Vagina (tissue), 2 donors: ENCODE measurements at regions not wholly inside any gene's neighbourhood (a gene's known extent, or its start where the extent isn't known, plus 50 kb on each side); places are given as distances from the start of the nearest gene placed in this dataset.
"Not testable (repeated sequence)": the region's sequence is repeated elsewhere in the genome, so short reads cannot be mapped to it uniquely, and the experiment has no call there.

Experiments
- DNase-seq, 2 donors: peaks; one replicate each; pipeline ENCODE4 v3.0.0-alpha.2; 2017; ENCODE audit errors: extremely low spot score in 2 of 2
- H3K27ac ChIP-seq: fragments of 200-600 bp; sonication (generic); one replicate; pipeline ENCODE4 v1.5.1; 2019
- H3K27me3 ChIP-seq: fragments of 200-600 bp; sonication (generic); one replicate; pipeline ENCODE4 v1.5.1; 2019
- H3K36me3 ChIP-seq, 2 donors: fragments of 200-600 bp; sonication (generic); one replicate each; pipeline ENCODE4 v1.5.1; 2017 to 2019
- H3K4me1 ChIP-seq: fragments of 200-600 bp; sonication (generic); one replicate; pipeline ENCODE4 v1.5.1; 2019
- H3K4me3 ChIP-seq, 2 donors: fragments of 200-600 bp; sonication (generic); 1 replicate in 1 of 2; 2 replicates in 1 of 2; pipeline ENCODE4 v1.5.1; 2016 to 2019
- H3K9me3 ChIP-seq: fragments of 200-600 bp; sonication (generic); one replicate; pipeline ENCODE4 v1.5.1; 2019
- CTCF ChIP-seq, 3 experiments: fragments of 450-650 bp in 2 of 3; fragments of 200-600 bp in 1 of 3; sonication (generic) in 1 of 3; IDR thresholded peaks; one replicate each; pipeline ENCODE4 v1.5.1; 2017 to 2019; ENCODE audit warnings: antibody characterized with exemption in 3 of 3, mild to moderate bottlenecking in 2 of 3, moderate library complexity in 2 of 3
- POLR2A ChIP-seq, 2 donors: fragments of 450-650 bp; IDR thresholded peaks; one replicate each; pipeline ENCODE4 v1.6.1; 2017; ENCODE audit warnings: antibody characterized with exemption in 2 of 2, mild to moderate bottlenecking in 2 of 2, moderate library complexity in 2 of 2
- POLR2AphosphoS5 ChIP-seq, 2 donors: sonication (generic); formaldehyde crosslinking; IDR thresholded peaks; one replicate each; pipeline ENCODE4 v1.9.0; 2017; ENCODE audit warnings: antibody characterized with exemption in 2 of 2, mild to moderate bottlenecking in 2 of 2, low read depth in 1 of 2; ENCODE audit not compliant: insufficient read depth in 1 of 2
- intact Hi-C: fragments of 100-400 bp; cut with DNase I; formaldehyde crosslinking; loops from one replicate; pipeline ENCODE4 v1.15.1; 2023

DNA sequence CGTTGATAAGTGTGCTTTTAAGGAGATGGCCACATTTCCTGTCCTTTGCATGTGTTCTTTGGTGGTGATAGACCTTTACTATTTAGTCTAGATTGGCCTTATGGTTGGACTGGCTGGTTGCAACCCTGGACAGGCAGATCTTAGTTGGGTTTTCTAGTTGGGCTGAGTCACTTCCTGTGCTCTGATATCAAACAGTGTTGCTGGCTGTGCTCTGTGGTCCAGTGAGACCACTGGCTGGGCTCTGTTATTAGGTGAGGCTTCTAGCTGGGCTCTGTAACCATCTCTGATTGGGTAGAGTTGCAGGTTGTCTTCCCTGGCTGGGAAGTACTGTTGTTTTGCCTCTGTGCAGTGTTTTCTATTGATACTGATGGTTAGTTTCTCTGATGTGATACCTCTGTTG is 432.5 kb downstream of the LRRC70 start:
- H3K36me3 ChIP-seq: no peaks in the 10 kb centered on the region
- TF ChIP-seq POLR2AphosphoS5 (IDR thresholded peaks at IDR 0.05; ENCODE audit: insufficient read depth in 1 of 2, low read depth in 1 of 2) (no peak), CTCF (IDR thresholded peaks at IDR 0.05) (no peak), POLR2A (IDR thresholded peaks at IDR 0.05) (no peak)
- no peak overlapping the region for H3K27ac ChIP-seq
- intact Hi-C loops: no loop called here
- H3K4me1 ChIP-seq: no peaks in the 10 kb centered on the region
- H3K27me3 ChIP-seq: no peaks in the 10 kb centered on the region
- no peak overlapping the region for H3K4me3 ChIP-seq
- no peak for DNase-seq
- no peaks in the 10 kb centered on the region for H3K9me3 ChIP-seq

- Histone ChIP-seq H3K27me3 (no peaks in the 10 kb centered on the region), H3K27ac (no peak overlapping the region), H3K9me3 (no peaks in the 10 kb centered on the region), H3K36me3 (no peaks in the 10 kb centered on the region), H3K4me3 (no peak overlapping the region), H3K4me1 (no peaks in the 10 kb centered on the region)
- no peak for DNase-seq
- intact Hi-C loops: no loop called here
- TF ChIP-seq POLR2A (IDR thresholded peaks at IDR 0.05): no peak
- TF ChIP-seq CTCF (IDR thresholded peaks at IDR 0.05): no peak
- TF ChIP-seq POLR2AphosphoS5 (IDR thresholded peaks at IDR 0.05; ENCODE audit: insufficient read depth in 1 of 2, low read depth in 1 of 2): no peak
Observed at GRCh38 chr5:63008195-63008594, 429.6 kb downstream of the LRRC70 start.

DNA sequence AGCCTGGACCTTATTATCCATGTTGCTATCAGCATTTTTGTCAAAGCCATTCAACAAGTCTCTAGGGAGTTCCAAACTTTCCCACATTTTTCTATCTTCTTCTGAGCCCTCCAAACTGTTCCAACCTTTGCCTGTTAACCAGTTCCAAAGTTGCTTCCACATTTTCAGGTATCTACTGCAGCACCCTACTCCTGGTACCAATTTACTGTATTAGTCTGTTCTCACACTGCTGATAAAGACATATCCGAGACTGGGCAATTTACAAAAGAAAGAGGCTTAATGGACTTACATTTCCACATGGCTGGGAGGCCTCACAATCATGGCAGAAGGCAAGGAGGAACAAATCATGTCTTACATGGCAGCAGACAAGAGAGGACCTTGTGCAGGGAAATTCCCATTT is 416.2 kb downstream of the LRRC70 start:
- DNase-seq, H3K4me3 ChIP-seq, intact Hi-C loops, H3K27me3 ChIP-seq, H3K9me3 ChIP-seq, H3K27ac ChIP-seq, H3K36me3 ChIP-seq, H3K4me1 ChIP-seq: not testable (repeated sequence)

- Histone ChIP-seq H3K4me3 (no peak overlapping the region), H3K9me3 (no peaks in the 10 kb centered on the region), H3K36me3 (no peaks in the 10 kb centered on the region), H3K4me1 (no peaks in the 10 kb centered on the region), H3K27me3 (no peaks in the 10 kb centered on the region), H3K27ac (no peak overlapping the region)
- no peak for DNase-seq
- TF ChIP-seq POLR2A (IDR thresholded peaks at IDR 0.05) (no peak), CTCF (IDR thresholded peaks at IDR 0.05) (no peak), POLR2AphosphoS5 (IDR thresholded peaks at IDR 0.05; ENCODE audit: insufficient read depth in 1 of 2, low read depth in 1 of 2) (no peak)
- intact Hi-C loops: no loop called here
Observed at GRCh38 chr5:62985749-62986148, 407.1 kb downstream of the LRRC70 start.

DNA sequence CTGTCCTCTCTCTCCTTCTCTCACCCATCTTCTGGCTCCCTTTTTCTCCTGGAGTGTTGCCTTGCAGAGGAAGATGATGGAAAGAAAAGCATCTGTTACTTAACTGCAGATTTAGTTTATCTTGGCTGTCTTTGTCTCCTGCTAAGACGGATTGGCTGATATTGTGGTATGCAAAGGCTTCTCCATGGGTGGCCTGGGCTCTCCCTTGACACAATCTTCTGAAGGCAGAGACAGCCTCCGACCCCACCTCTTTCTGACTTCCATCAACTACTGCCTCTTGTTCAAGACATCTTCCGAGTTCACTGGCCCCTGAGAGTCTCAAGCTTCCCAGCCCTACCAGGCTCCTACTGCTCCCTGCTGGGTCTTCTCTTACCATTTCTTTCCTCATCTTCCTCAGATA is 403.7 kb downstream of the LRRC70 start:
- TF ChIP-seq POLR2AphosphoS5 (IDR thresholded peaks at IDR 0.05; ENCODE audit: insufficient read depth in 1 of 2, low read depth in 1 of 2) (no peak), CTCF (IDR thresholded peaks at IDR 0.05) (no peak), POLR2A (IDR thresholded peaks at IDR 0.05) (no peak)

GRCh38 chr5:62980884-62981283 is 402.3 kb downstream of the LRRC70 start:
- intact Hi-C loops: no loop called here
- no peaks in the 10 kb centered on the region for H3K27me3 ChIP-seq
- no peaks in the 10 kb centered on the region for H3K4me1 ChIP-seq
- H3K27ac ChIP-seq: no peak overlapping the region
- no peaks in the 10 kb centered on the region for H3K36me3 ChIP-seq
- H3K9me3 ChIP-seq: no peaks in the 10 kb centered on the region
- no peak for DNase-seq
- no peak for TF ChIP-seq CTCF (IDR thresholded peaks at IDR 0.05)
- no peak for TF ChIP-seq POLR2A (IDR thresholded peaks at IDR 0.05)
- TF ChIP-seq POLR2AphosphoS5 (IDR thresholded peaks at IDR 0.05; ENCODE audit: insufficient read depth in 1 of 2, low read depth in 1 of 2): no peak
- H3K4me3 ChIP-seq: no peak overlapping the region

More for the DNA sequence above, 403.7 kb downstream of the LRRC70 start:
- no peak for DNase-seq
- Histone ChIP-seq H3K36me3 (no peaks in the 10 kb centered on the region), H3K9me3 (no peaks in the 10 kb centered on the region), H3K27ac (no peak overlapping the region), H3K4me1 (no peaks in the 10 kb centered on the region), H3K4me3 (no peak overlapping the region), H3K27me3 (no peaks in the 10 kb centered on the region)
- intact Hi-C loops: no loop called here
